ENCODE measurements at regions not wholly inside any gene's neighbourhood (a gene's known extent, or its start where the extent isn't known, plus 50 kb on each side); places are given as distances from the start of the nearest gene placed in this dataset.

GRCh38 chr18:78579449-78579848 is 400.2 kb upstream of the SALL3 start:
- TF ChIP-seq CTCF (optimal IDR thresholded peaks at IDR 0.05 in 1 of 3, IDR thresholded peaks at IDR 0.05 in 1 of 3, conservative IDR thresholded peaks at IDR 0.05 in 1 of 3; ENCODE audit: extremely low read depth in 1 of 3, insufficient read depth in 2 of 3, low read length in 3 of 3) = no peak
- no peak for TF ChIP-seq EZH2 (IDR thresholded peaks at IDR 0.05; ENCODE audit: low read length)

Data from keratinocyte (primary cell).